Esophagus squamous epithelium (tissue), 5 donors: ENCODE measurements at regions not wholly inside any gene's neighbourhood (a gene's known extent, or its start where the extent isn't known, plus 50 kb on each side); places are given as distances from the start of the nearest gene placed in this dataset.

Experiments
- DNase-seq: peaks from one replicate; lab custom pipeline; 2025; lab: John Stamatoyannopoulos, UW
- H3K27ac ChIP-seq, 4 donors: fragments of 200-600 bp; sonication (generic); one replicate each; pipeline ENCODE4 v1.5.1; 2016 to 2019; ENCODE audit warnings: mild to moderate bottlenecking in 1 of 4
- H3K27me3 ChIP-seq, 4 donors: fragments of 200-600 bp; sonication (generic); 1 replicate in 3 of 4; 2 replicates in 1 of 4; pipeline versions ENCODE4 v1.5.1 to v1.6.0; 2017 to 2021; ENCODE audit warnings: antibody characterized with exemption in 1 of 4
- H3K36me3 ChIP-seq, 3 donors: fragments of 200-600 bp; sonication (generic); one replicate each; pipeline ENCODE4 v1.5.1; 2016 to 2019
- H3K4me1 ChIP-seq, 3 donors: fragments of 200-600 bp; sonication (generic); one replicate each; pipeline ENCODE4 v1.5.1; 2017 to 2019
- H3K4me3 ChIP-seq, 4 donors: fragments of 200-600 bp; sonication (generic); 1 replicate in 3 of 4; 2 replicates in 1 of 4; pipeline ENCODE4 v1.5.1; 2016 to 2019; ENCODE audit warnings: mild to moderate bottlenecking in 2 of 4, moderate library complexity in 1 of 4
- H3K9me3 ChIP-seq, 3 donors: fragments of 200-600 bp; sonication (generic); one replicate each; pipeline ENCODE4 v1.5.1; 2016 to 2019
- POLR2A ChIP-seq, 4 donors: fragments of 450-650 bp; IDR thresholded peaks; one replicate each; pipeline ENCODE4 v1.6.1; 2017; ENCODE audit warnings: antibody characterized with exemption in 4 of 4, mild to moderate bottlenecking in 4 of 4, moderate library complexity in 3 of 4
- WGBS, 2 donors: methylation state at CpG; one replicate each; pipeline ENCODE4 v1.1.5; 2018; 5-methylcytosine and 5-hydroxymethylcytosine counted together
- intact Hi-C: fragments of 100-400 bp; cut with DNase I; formaldehyde crosslinking; loops from one replicate; pipeline ENCODE4 v1.15.0; 2022
- TF ChIP-seq, protein P1 (sequence below), 6 experiments: fragments of 450-650 bp in 4 of 6; fragments of 200-600 bp in 2 of 6; sonication (generic) in 2 of 6; IDR thresholded peaks; one replicate each; pipeline ENCODE4 v1.5.1; 2016 to 2019; ENCODE audit warnings: antibody characterized with exemption in 6 of 6, mild to moderate bottlenecking in 4 of 6, moderate library complexity in 4 of 6
- donor health status: DM: yes; HTN: yes; CAD: no.

DNA sequence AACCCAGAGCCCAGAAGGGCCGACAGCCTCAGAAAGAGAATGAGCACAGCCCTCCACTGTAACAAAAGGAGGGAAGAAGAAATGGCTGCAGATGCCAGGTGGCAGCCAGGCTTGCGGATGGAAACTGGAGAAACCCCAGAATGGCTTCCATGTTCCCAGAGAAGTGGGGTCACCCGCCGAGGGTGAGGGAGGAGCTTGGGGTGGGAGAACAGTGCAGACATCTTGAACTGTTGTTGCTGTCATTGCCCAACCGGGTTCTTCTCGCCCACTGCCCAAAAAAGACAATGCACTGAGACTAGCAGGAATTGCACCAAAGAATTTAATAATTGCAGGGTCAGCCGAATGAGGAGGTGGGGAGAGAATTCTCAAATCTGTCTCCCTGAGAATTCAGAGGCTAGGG lies 223.2 kb upstream of the RAB6C start:
- peaks cover 0 to 16% (median 13%) of the 10 kb centered on the region in 3 donors for H3K4me1 ChIP-seq
- H3K27me3 ChIP-seq, result no peaks in the 10 kb centered on the region
- no peaks in the 10 kb centered on the region for H3K36me3 ChIP-seq
- no peak overlapping the region for H3K4me3 ChIP-seq
- 83 to 89% methylated on average over 7 of the region's 7 CpGs for WGBS, 2 donors
- H3K27ac ChIP-seq, result no peak overlapping the region
- TF ChIP-seq, protein P1, sequence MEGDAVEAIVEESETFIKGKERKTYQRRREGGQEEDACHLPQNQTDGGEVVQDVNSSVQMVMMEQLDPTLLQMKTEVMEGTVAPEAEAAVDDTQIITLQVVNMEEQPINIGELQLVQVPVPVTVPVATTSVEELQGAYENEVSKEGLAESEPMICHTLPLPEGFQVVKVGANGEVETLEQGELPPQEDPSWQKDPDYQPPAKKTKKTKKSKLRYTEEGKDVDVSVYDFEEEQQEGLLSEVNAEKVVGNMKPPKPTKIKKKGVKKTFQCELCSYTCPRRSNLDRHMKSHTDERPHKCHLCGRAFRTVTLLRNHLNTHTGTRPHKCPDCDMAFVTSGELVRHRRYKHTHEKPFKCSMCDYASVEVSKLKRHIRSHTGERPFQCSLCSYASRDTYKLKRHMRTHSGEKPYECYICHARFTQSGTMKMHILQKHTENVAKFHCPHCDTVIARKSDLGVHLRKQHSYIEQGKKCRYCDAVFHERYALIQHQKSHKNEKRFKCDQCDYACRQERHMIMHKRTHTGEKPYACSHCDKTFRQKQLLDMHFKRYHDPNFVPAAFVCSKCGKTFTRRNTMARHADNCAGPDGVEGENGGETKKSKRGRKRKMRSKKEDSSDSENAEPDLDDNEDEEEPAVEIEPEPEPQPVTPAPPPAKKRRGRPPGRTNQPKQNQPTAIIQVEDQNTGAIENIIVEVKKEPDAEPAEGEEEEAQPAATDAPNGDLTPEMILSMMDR (IDR thresholded peaks at IDR 0.05), result no peak
- no peak for TF ChIP-seq POLR2A (IDR thresholded peaks at IDR 0.05)
- no peaks in the 10 kb centered on the region for H3K9me3 ChIP-seq
- intact Hi-C loops, result no loop called here
- no peak for DNase-seq

DNA sequence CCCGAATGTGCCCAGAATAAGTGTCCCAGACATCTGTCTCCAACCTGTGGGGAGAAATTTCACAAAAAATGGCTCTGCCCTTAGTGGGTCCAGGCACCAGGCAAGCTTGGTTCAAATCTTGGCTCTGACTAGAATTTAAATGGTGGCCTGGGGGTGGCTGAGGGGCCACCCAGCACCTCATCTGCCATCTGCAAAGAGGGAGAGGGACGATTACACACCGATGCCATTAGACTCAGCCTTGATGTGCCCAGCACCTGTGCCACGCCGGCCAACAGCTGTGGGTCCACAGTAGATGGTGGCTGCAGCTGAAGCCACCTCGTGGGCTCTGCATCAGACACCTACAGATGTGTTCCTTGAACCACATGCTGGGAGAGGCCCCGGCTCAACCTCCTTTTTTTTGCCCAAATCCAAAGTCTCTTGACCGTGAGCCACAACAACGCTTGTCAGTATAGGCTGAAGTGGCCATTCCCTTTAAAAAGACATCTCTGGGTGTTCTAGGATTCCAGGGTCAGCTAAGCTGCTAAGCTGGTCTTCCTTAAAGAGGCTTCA lies 222.0 kb upstream of the RAB6C start:
- intact Hi-C loops, result no loop called here
- Histone ChIP-seq H3K27ac (no peak overlapping the region), H3K36me3 (no peaks in the 10 kb centered on the region), H3K27me3 (no peaks in the 10 kb centered on the region), H3K9me3 (no peaks in the 10 kb centered on the region), H3K4me3 (peak overlapping the region in 1 of 4 donors; percentile 56), H3K4me1 (peaks cover 0 to 16% (median 13%) of the 10 kb centered on the region in 3 donors)
- DNase-seq, result no peak
- no peak for TF ChIP-seq POLR2A (IDR thresholded peaks at IDR 0.05)
- TF ChIP-seq, protein P1 (IDR thresholded peaks at IDR 0.05), result no peak
- 85 to 98% methylated on average over 6 to 7 of the region's 9 CpGs for WGBS, 2 donors

DNA sequence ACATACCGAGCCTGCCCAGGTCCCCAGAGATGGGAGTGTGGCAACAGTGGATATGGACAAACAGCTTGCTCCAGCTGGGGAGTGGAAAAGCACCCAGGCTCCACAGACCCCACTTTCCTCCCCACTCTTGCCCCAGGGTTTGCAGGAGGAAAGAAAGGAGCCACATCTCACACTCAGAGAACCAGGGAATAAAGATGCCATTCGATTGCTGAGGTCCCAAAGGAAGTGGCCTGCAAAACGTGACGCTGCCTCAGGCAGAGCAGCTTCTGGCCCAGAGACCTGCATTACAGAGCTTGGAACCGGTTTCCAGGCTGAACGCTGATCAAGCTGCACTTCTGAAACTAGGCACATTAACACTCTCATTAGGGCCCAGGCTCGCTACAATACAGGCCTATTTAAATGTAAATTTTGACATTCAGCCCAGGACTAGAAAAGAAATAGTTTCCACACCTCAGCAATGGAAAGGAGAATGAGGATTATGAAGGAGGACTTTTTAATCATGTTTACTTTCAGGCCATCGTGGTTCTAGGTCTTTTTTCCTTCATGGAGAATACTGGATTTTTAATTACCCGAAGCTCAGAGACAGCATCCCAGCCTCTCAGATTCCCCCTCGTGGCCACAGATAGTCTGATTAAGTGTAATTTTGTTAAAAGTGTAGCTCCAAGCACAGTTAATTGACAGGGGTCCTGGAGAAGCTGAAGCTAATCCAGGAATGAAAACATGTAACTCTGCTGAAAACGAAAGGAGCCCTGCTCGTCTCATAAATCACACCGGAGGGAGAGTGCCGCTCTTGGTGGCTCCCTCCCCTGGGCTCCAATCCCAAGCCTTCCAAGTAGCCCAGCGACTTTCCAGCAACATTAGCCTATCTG lies 221.3 kb upstream of the RAB6C start:
- TF ChIP-seq, protein P1 (IDR thresholded peaks at IDR 0.05), result no peak
- no peak for TF ChIP-seq POLR2A (IDR thresholded peaks at IDR 0.05)
- Histone ChIP-seq H3K4me3 (peak overlapping the region; percentile 11 to 56 (median 33)), H3K9me3 (no peaks in the 10 kb centered on the region), H3K27ac (peak overlapping the region in 3 of 4 donors; percentile 24 to 64 (median 35)), H3K4me1 (peaks cover 0 to 16% (median 13%) of the 10 kb centered on the region in 3 donors), H3K36me3 (no peaks in the 10 kb centered on the region), H3K27me3 (no peaks in the 10 kb centered on the region)
- 24 to 26% methylated on average over 8 to 13 of the region's 15 CpGs for whole genome bisulfite sequencing, 2 donors
- no peak for DNase-seq
- intact Hi-C loops, result no loop called here

DNA sequence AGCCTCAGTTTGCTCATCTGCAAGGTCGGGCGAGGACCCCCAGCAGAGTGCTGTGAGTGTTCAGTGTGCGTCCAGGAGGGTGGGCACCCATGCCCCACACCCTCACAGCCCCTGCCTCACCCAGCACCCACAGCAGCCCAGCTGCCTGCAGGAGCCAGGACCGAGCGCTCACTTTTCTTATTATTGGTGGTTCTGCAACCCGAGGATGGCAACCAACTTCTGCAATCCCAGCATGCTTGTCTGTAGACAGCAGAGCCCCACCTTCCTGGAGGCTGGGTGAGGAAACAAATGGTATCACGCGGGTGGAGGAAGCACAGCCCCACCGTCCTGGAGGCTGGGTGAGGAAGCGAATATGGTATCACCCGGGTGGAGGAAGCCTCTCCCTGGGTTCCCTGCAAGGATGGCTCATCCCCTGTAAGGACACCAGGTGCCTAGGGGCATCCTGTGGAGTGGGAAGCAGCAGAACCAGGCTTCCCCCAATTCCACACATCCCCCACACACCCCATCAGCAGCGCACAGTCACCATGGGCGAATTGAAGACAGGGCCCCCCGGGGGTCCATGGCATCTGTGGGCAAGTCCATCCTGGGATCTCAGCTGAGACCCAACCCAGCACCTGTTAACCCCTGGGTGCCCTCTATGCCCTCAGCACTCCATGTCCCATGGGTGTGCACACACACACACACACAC lies 220.5 kb upstream of the RAB6C start:
- WGBS, 2 donors, result 40 to 61% methylated on average over 3 to 8 of the region's 14 CpGs
- intact Hi-C loops, result no loop called here

More for the DNA sequence above, 220.5 kb upstream of the RAB6C start:
- TF ChIP-seq POLR2A (IDR thresholded peaks at IDR 0.05), result no peak
- TF ChIP-seq, protein P1 (IDR thresholded peaks at IDR 0.05), result no peak
- H3K9me3 ChIP-seq, result no peaks in the 10 kb centered on the region
- peaks cover 0 to 16% (median 13%) of the 10 kb centered on the region in 3 donors for H3K4me1 ChIP-seq
- H3K27ac ChIP-seq, result peak overlapping the region in 3 of 4 donors; percentile 24 to 64 (median 35)
- H3K36me3 ChIP-seq, result no peaks in the 10 kb centered on the region
- no peaks in the 10 kb centered on the region for H3K27me3 ChIP-seq
- H3K4me3 ChIP-seq, result peak overlapping the region; percentile 11 to 56 (median 33)
- DNase-seq, result no peak
